Breast epithelium (tissue), 4 donors: ENCODE measurements at regions not wholly inside any gene's neighbourhood (a gene's known extent, or its start where the extent isn't known, plus 50 kb on each side); places are given as distances from the start of the nearest gene placed in this dataset.

Source experiments
- DNase-seq, 2 donors: peaks; one replicate each; pipeline ENCODE4 v3.0.0-alpha.2; 2019; ENCODE audit warnings: low spot score in 2 of 2
- H3K27ac ChIP-seq, 2 donors: fragments of 200-600 bp; sonication (generic) in 1 of 2; one replicate each; pipeline ENCODE4 v1.5.1; 2016 to 2019; ENCODE audit warnings: mild to moderate bottlenecking in 1 of 2
- H3K27me3 ChIP-seq, 2 donors: fragments of 200-600 bp; sonication (generic) in 1 of 2; one replicate each; pipeline versions ENCODE4 v1.5.1 to v1.6.0; 2017 to 2019; ENCODE audit warnings: control low read depth in 1 of 2, mild to moderate bottlenecking in 1 of 2
- H3K36me3 ChIP-seq: fragments of 200-600 bp; one replicate; pipeline ENCODE4 v1.5.1; 2019
- H3K4me1 ChIP-seq, 2 donors: fragments of 200-600 bp; sonication (generic); one replicate each; pipeline ENCODE4 v1.5.1; 2016 to 2019; ENCODE audit warnings: control low read depth in 1 of 2
- H3K4me3 ChIP-seq, 3 donors: fragments of 200-600 bp; sonication (generic); 1 replicate in 2 of 3; 2 replicates in 1 of 3; pipeline ENCODE4 v1.5.1; 2016 to 2019; ENCODE audit warnings: mild to moderate bottlenecking in 3 of 3, moderate library complexity in 2 of 3
- H3K9me3 ChIP-seq, 2 donors: fragments of 200-600 bp; sonication (generic) in 1 of 2; one replicate each; pipeline ENCODE4 v1.5.1; 2016 to 2019; ENCODE audit warnings: control low read depth in 1 of 2
- CTCF ChIP-seq, 3 donors: fragments of 450-650 bp; IDR thresholded peaks; one replicate each; pipeline ENCODE4 v1.5.1; 2016 to 2017; ENCODE audit warnings: antibody characterized with exemption in 3 of 3, mild to moderate bottlenecking in 3 of 3, moderate library complexity in 3 of 3
- POLR2A ChIP-seq: fragments of 450-650 bp; IDR thresholded peaks from one replicate; pipeline ENCODE4 v1.6.1; 2016; ENCODE audit warnings: antibody characterized with exemption, mild to moderate bottlenecking, moderate library complexity
- POLR2AphosphoS5 ChIP-seq, 3 donors: sonication (generic); formaldehyde crosslinking; IDR thresholded peaks; one replicate each; pipeline ENCODE4 v1.6.1; 2017; ENCODE audit warnings: antibody characterized with exemption in 3 of 3
- intact Hi-C: fragments of 100-400 bp; cut with DNase I; formaldehyde crosslinking; loops from one replicate; pipeline ENCODE4 v1.15.1; 2023; ENCODE audit warnings: low total_unique reads

DNA sequence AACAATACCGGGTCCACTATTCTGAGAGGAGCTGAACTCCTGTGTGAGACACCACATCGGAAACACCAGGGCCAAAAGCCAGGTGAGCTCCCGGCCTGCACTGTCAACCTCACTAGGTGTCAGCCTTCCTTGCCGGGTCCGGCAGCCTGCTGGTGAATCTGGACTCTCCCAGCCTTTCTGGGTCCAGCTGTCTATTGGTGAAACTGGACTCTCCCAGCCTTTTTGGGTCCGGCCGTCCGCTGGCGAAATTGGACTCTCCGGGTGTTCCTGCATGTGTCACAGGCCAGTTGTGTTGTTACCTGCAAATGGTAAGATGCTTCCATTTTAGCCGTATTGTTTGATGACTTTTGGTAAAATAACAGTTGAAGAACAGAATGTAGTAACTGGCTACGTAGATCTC lies 801.5 kb downstream of the CDH9 start:
- no peaks in the 10 kb centered on the region for H3K27me3 ChIP-seq
- TF ChIP-seq POLR2A = no peak
- intact Hi-C loops = no loop called here
- DNase-seq = no peak
- H3K27ac ChIP-seq = no peak overlapping the region
- no peaks in the 10 kb centered on the region for H3K36me3 ChIP-seq
- H3K4me1 ChIP-seq = no peaks in the 10 kb centered on the region
- H3K9me3 ChIP-seq = peaks cover 0 to 2% of the 10 kb centered on the region in 2 donors
- no peak overlapping the region for H3K4me3 ChIP-seq

DNA sequence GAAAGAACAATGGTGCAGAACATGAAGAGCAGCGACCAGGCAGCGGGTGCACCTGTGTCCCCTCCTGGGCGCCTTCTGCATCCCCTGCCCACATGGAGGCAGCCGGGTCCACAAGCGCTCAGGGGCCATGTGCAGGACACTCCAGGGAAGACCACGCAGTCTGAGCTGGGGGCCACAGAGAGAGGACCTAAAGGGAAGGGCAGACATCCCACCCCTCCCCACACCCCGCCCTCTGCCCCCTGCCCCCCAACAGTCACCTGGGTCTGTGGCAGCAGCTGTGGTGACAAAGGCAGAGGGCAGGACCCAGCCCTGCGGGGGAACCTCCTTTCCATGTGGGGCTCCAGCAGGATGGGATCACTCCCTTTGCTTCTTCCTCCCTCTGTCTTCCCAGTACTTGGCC lies 805.7 kb downstream of the CDH9 start:
- intact Hi-C loops = no loop called here
- TF ChIP-seq POLR2AphosphoS5 (IDR thresholded peaks at IDR 0.05) (no peak), CTCF (IDR thresholded peaks at IDR 0.05) (no peak), POLR2A (no peak)
- DNase-seq = no peak
- Histone ChIP-seq H3K4me1 (no peaks in the 10 kb centered on the region), H3K36me3 (no peaks in the 10 kb centered on the region), H3K27me3 (no peaks in the 10 kb centered on the region), H3K9me3 (peaks cover 0 to 2% of the 10 kb centered on the region in 2 donors), H3K4me3 (no peak overlapping the region), H3K27ac (no peak overlapping the region)

GRCh38 chr5:26231316-26231715 lies 807.1 kb downstream of the CDH9 start:
- intact Hi-C loops = no loop called here
- no peak overlapping the region for H3K4me3 ChIP-seq
- peaks cover 0 to 2% of the 10 kb centered on the region in 2 donors for H3K9me3 ChIP-seq
- no peak for DNase-seq
- TF ChIP-seq CTCF (IDR thresholded peaks at IDR 0.05) (no peak), POLR2AphosphoS5 (IDR thresholded peaks at IDR 0.05) (no peak), POLR2A (no peak)
- no peaks in the 10 kb centered on the region for H3K27me3 ChIP-seq
- H3K36me3 ChIP-seq = no peaks in the 10 kb centered on the region
- no peak overlapping the region for H3K27ac ChIP-seq
- H3K4me1 ChIP-seq = no peaks in the 10 kb centered on the region

- Histone ChIP-seq H3K9me3 (peaks cover 0 to 2% of the 10 kb centered on the region in 2 donors), H3K27me3 (no peaks in the 10 kb centered on the region), H3K4me3 (no peak overlapping the region), H3K4me1 (no peaks in the 10 kb centered on the region), H3K36me3 (no peaks in the 10 kb centered on the region), H3K27ac (no peak overlapping the region)
- no peak for TF ChIP-seq POLR2A
- TF ChIP-seq CTCF (IDR thresholded peaks at IDR 0.05) = no peak
- TF ChIP-seq POLR2AphosphoS5 (IDR thresholded peaks at IDR 0.05) = no peak
- intact Hi-C loops = no loop called here
- DNase-seq = no peak
Observed at GRCh38 chr5:26229848-26230247, 808.5 kb downstream of the CDH9 start.

GRCh38 chr5:26227245-26227644 lies 811.1 kb downstream of the CDH9 start:
- TF ChIP-seq POLR2AphosphoS5 (IDR thresholded peaks at IDR 0.05) = no peak
- TF ChIP-seq CTCF (IDR thresholded peaks at IDR 0.05) = no peak
- TF ChIP-seq POLR2A = no peak
- no peaks in the 10 kb centered on the region for H3K27me3 ChIP-seq
- H3K4me3 ChIP-seq = no peak overlapping the region
- H3K36me3 ChIP-seq = no peaks in the 10 kb centered on the region
- no peak overlapping the region for H3K27ac ChIP-seq
- no peak for DNase-seq
- H3K9me3 ChIP-seq = no peaks in the 10 kb centered on the region
- intact Hi-C loops = no loop called here
- no peaks in the 10 kb centered on the region for H3K4me1 ChIP-seq

DNA sequence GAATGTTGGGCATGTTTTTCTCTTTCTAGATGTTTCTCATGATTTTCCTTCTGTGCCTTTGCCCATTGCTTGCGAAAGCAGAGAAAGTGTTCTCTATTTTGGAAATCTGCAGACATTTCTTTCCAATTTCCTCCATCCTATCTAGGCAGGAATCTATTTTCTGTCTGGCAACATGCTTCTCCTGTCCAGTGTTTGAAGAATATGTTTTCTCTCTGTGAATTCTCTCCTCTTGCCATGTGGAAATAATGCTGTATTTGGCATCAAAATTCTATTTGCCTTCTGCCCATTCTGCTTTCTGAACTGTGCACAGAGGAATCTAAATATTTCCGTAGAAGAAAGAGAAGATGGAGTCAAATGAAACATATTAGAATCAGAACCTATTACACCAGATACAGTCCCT lies 833.3 kb downstream of the CDH9 start:
- Histone ChIP-seq H3K27ac (no peak overlapping the region), H3K4me3 (no peak overlapping the region), H3K9me3 (no peaks in the 10 kb centered on the region), H3K36me3 (no peaks in the 10 kb centered on the region), H3K4me1 (no peaks in the 10 kb centered on the region), H3K27me3 (no peaks in the 10 kb centered on the region)
- no peak for TF ChIP-seq CTCF (IDR thresholded peaks at IDR 0.05)
- no peak for TF ChIP-seq POLR2AphosphoS5 (IDR thresholded peaks at IDR 0.05)
- no peak for TF ChIP-seq POLR2A
- DNase-seq = no peak
- intact Hi-C loops = no loop called here
